HG02973 (cell line): ENCODE measurements at regions not wholly inside any gene's neighbourhood (a gene's known extent, or its start where the extent isn't known, plus 50 kb on each side); places are given as distances from the start of the nearest gene placed in this dataset.

Experiments used
- ATAC-seq: cut with Tn5 transposase; IDR thresholded peaks from one replicate; pipeline ENCODE4 v1.9.1; 2021; ENCODE audit warnings: moderate library complexity; ENCODE audit not compliant: unreplicated experiment

- no peak for ATAC-seq
These were observed 89.7 kb upstream of the STEAP1B start for GRCh38 chr7:22589641-22590201.

GRCh38 chr7:22588351-22588750 lies 88.4 kb upstream of the STEAP1B start:
- no peak for ATAC-seq

- ATAC-seq, result peak; percentile 64
These were observed 87.3 kb upstream of the STEAP1B start for GRCh38 chr7:22587322-22587721.

- ATAC-seq, result no peak
These were observed 86.8 kb upstream of the STEAP1B start for GRCh38 chr7:22586786-22587140.

- ATAC-seq, result no peak
These were observed 86.3 kb upstream of the STEAP1B start for GRCh38 chr7:22586101-22586785.

- no peak for ATAC-seq
These were observed 84.2 kb upstream of the STEAP1B start for GRCh38 chr7:22584179-22584578.

GRCh38 chr7:22582863-22583622 lies 83.1 kb upstream of the STEAP1B start:
- no peak for ATAC-seq

GRCh38 chr7:22581099-22581498 lies 81.1 kb upstream of the STEAP1B start:
- no peak for ATAC-seq

- no peak for ATAC-seq
These were observed 80.0 kb upstream of the STEAP1B start for GRCh38 chr7:22579961-22580360.

- ATAC-seq, result no peak
These were observed 78.2 kb upstream of the STEAP1B start for GRCh38 chr7:22578007-22578733.

- ATAC-seq, result no peak
These were observed 77.5 kb upstream of the STEAP1B start for GRCh38 chr7:22577470-22578001.

GRCh38 chr7:22576612-22577469 lies 76.9 kb upstream of the STEAP1B start:
- ATAC-seq, result no peak

- no peak for ATAC-seq
These were observed 74.9 kb upstream of the STEAP1B start for GRCh38 chr7:22574754-22575520.

- no peak for ATAC-seq
These were observed 72.9 kb upstream of the STEAP1B start for GRCh38 chr7:22572937-22573336.

GRCh38 chr7:22572292-22572691 lies 72.3 kb upstream of the STEAP1B start:
- ATAC-seq, result no peak

GRCh38 chr7:22571766-22572165 lies 71.8 kb upstream of the STEAP1B start:
- no peak for ATAC-seq

GRCh38 chr7:22569586-22570321 lies 69.8 kb upstream of the STEAP1B start:
- no peak for ATAC-seq

GRCh38 chr7:22566592-22566991 lies 66.6 kb upstream of the STEAP1B start:
- no peak for ATAC-seq

- ATAC-seq, result no peak
These were observed 66.2 kb upstream of the STEAP1B start for GRCh38 chr7:22566176-22566575.
